Suprapubic skin (tissue), 4 donors: ENCODE measurements at regions not wholly inside any gene's neighbourhood (a gene's known extent, or its start where the extent isn't known, plus 50 kb on each side); places are given as distances from the start of the nearest gene placed in this dataset.

Experiments
- DNase-seq, 2 donors: peaks; one replicate each; pipeline ENCODE4 v3.0.0-alpha.2; 2019; ENCODE audit warnings: low spot score in 2 of 2
- H3K27ac ChIP-seq: fragments of 200-600 bp; sonication (generic); one replicate; pipeline ENCODE4 v1.5.1; 2019
- H3K27me3 ChIP-seq: fragments of 200-600 bp; sonication (generic); one replicate; pipeline ENCODE4 v1.5.1; 2019
- H3K36me3 ChIP-seq: fragments of 200-600 bp; sonication (generic); one replicate; pipeline ENCODE4 v1.5.1; 2019
- H3K4me1 ChIP-seq: fragments of 200-600 bp; sonication (generic); one replicate; pipeline ENCODE4 v1.5.1; 2019
- H3K4me3 ChIP-seq: fragments of 200-600 bp; sonication (generic); one replicate; pipeline ENCODE4 v1.5.1; 2019; ENCODE audit warnings: mild to moderate bottlenecking
- H3K9me3 ChIP-seq: fragments of 200-600 bp; sonication (generic); one replicate; pipeline ENCODE4 v1.5.1; 2019
- CTCF ChIP-seq, 2 donors: fragments of 200-600 bp in 1 of 2; fragments of 450-650 bp in 1 of 2; sonication (generic) in 1 of 2; IDR thresholded peaks; one replicate each; pipeline ENCODE4 v1.5.1; 2016 to 2019; ENCODE audit warnings: antibody characterized with exemption in 2 of 2, mild to moderate bottlenecking in 1 of 2, moderate library complexity in 1 of 2
- EP300 ChIP-seq: sonication (generic); formaldehyde crosslinking; IDR thresholded peaks from one replicate; pipeline ENCODE4 v1.6.1; 2017; ENCODE audit warnings: antibody characterized with exemption
- POLR2A ChIP-seq, 2 donors: fragments of 450-650 bp; IDR thresholded peaks; one replicate each; pipeline ENCODE4 v1.6.1; 2017; ENCODE audit warnings: antibody characterized with exemption in 2 of 2, mild to moderate bottlenecking in 2 of 2, moderate library complexity in 2 of 2
- POLR2AphosphoS5 ChIP-seq, 3 donors: sonication (generic); formaldehyde crosslinking; IDR thresholded peaks; one replicate each; pipeline ENCODE4 v1.6.1; 2017; ENCODE audit warnings: antibody characterized with exemption in 3 of 3
- WGBS: methylation state at CpG from one replicate; pipeline ENCODE4 v1.1.5; 2018; 5-methylcytosine and 5-hydroxymethylcytosine counted together

DNA sequence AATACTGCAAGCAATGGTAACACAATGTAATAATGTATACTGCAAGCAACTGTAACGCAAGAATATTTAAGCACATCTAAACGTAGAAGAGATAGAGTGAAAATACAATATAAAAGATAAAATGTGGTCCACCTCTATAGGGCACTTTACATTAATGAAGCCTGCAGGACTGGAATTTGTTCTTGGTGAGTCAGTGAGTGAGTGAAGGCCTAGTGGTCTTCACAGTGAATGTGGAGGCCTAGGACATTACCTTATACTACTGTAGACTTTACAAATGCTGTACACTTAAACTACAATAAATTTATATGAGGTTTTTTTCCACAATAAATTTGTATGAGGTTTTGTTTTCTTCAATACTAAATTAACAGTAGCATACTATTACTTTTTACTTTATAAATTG, 287.4 kb upstream of the SNX7 start:
- Histone ChIP-seq H3K36me3 (no peaks in the 10 kb centered on the region), H3K4me3 (no peak overlapping the region), H3K27me3 (no peaks in the 10 kb centered on the region), H3K9me3 (no peaks in the 10 kb centered on the region), H3K4me1 (no peaks in the 10 kb centered on the region), H3K27ac (no peak overlapping the region)
- no peak for DNase-seq
- WGBS, result 95% methylated on average over 2 of the region's 2 CpGs
- TF ChIP-seq POLR2AphosphoS5 (IDR thresholded peaks at IDR 0.05) (no peak), POLR2A (IDR thresholded peaks at IDR 0.05) (no peak), EP300 (no peak), CTCF (IDR thresholded peaks at IDR 0.05) (no peak)

DNA sequence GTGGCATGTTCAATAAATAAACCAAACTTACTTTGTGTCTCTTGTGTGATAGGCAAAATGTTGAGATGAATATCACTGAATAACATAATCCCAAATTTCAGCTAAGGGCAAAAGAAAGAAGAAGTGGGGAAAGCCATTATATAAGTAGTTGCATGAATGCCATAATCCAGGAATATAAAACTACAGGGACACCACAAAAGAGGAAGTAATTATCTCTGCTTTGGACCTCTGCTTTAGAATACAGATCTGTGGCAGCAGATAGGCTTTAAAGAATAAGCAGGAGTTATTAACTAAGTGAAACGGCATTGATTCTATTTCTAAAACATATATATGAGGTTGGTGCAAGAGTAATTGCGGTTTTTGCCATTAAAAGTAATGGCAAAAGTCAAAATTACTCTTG, 288.5 kb upstream of the SNX7 start:
- Histone ChIP-seq H3K27me3 (no peaks in the 10 kb centered on the region), H3K27ac (no peak overlapping the region), H3K9me3 (no peaks in the 10 kb centered on the region), H3K36me3 (no peaks in the 10 kb centered on the region), H3K4me1 (no peaks in the 10 kb centered on the region), H3K4me3 (no peak overlapping the region)
- DNase-seq, result no peak
- TF ChIP-seq CTCF (IDR thresholded peaks at IDR 0.05) (no peak), EP300 (no peak), POLR2A (IDR thresholded peaks at IDR 0.05) (no peak), POLR2AphosphoS5 (IDR thresholded peaks at IDR 0.05) (no peak)
- 90% methylated on average over 2 of the region's 2 CpGs for WGBS

DNA sequence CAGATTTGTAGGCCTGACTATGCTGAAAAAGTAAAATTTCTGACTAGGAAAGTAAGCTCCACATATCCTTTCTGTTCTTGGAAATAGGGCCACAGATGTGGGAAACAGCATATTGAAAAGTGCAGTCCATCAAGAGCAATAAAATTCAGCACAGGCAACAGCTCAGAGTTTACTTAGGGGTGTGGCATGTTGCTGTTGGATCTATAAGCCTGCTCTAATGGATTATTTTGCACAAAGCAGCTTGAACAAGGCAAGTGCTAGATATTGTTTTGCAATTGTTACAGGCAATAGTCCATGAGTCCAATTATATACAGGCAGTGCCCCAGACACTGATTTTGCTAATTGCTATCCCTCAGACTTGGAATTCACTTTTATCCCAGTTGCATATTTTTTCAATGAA, 289.8 kb upstream of the SNX7 start:
- Histone ChIP-seq H3K4me3 (no peak overlapping the region), H3K4me1 (no peaks in the 10 kb centered on the region), H3K27ac (no peak overlapping the region), H3K9me3 (no peaks in the 10 kb centered on the region), H3K27me3 (no peaks in the 10 kb centered on the region), H3K36me3 (no peaks in the 10 kb centered on the region)
- TF ChIP-seq POLR2AphosphoS5 (IDR thresholded peaks at IDR 0.05) (no peak), CTCF (IDR thresholded peaks at IDR 0.05) (no peak), EP300 (no peak), POLR2A (IDR thresholded peaks at IDR 0.05) (no peak)
- no peak for DNase-seq

- TF ChIP-seq POLR2A (IDR thresholded peaks at IDR 0.05) (no peak), CTCF (IDR thresholded peaks at IDR 0.05) (no peak), EP300 (no peak), POLR2AphosphoS5 (IDR thresholded peaks at IDR 0.05) (no peak)
- no peaks in the 10 kb centered on the region for H3K9me3 ChIP-seq
- 65% methylated on average over 1 of the region's 1 CpG for WGBS
These were observed 292.1 kb upstream of the SNX7 start for GRCh38 chr1:98369463-98369862.

DNA sequence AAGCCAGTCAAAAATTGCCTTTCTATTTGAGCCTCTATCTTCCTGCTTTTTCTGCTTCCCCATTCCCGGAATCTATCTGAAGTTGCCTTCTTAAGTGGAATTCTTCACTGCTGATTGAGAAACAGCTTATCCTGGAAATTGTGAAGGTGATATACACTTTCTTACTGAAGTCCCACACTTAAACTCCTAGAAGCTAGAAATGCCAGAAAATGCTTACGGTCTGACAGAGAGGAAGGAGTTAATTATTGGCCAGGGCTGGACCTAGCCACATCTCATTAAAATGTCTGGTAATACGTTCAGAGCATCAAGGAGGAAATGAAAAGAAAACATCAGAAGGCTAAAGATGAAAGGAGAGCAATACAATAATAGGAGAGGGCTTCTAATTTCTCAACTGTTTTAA, 292.5 kb upstream of the SNX7 start:
- TF ChIP-seq POLR2A (IDR thresholded peaks at IDR 0.05) (no peak), EP300 (no peak), CTCF (IDR thresholded peaks at IDR 0.05) (no peak), POLR2AphosphoS5 (IDR thresholded peaks at IDR 0.05) (no peak)
- 56% methylated on average over 3 of the region's 3 CpGs for WGBS
- Histone ChIP-seq H3K27me3 (no peaks in the 10 kb centered on the region), H3K4me1 (no peaks in the 10 kb centered on the region), H3K9me3 (no peaks in the 10 kb centered on the region), H3K36me3 (no peaks in the 10 kb centered on the region), H3K27ac (no peak overlapping the region), H3K4me3 (no peak overlapping the region)
- DNase-seq, result no peak

More at GRCh38 chr1:98369463-98369862, 292.1 kb upstream of the SNX7 start:
- Histone ChIP-seq H3K27ac (no peak overlapping the region), H3K4me3 (no peak overlapping the region), H3K27me3 (no peaks in the 10 kb centered on the region), H3K36me3 (no peaks in the 10 kb centered on the region), H3K4me1 (no peaks in the 10 kb centered on the region)
- no peak for DNase-seq
